Mesenchymal stem cell (in vitro differentiated cells and primary cell): ENCODE measurements at regions not wholly inside any gene's neighbourhood (a gene's known extent, or its start where the extent isn't known, plus 50 kb on each side); places are given as distances from the start of the nearest gene placed in this dataset.

ENCODE experiments used
- DNase-seq: peaks from one replicate; pipeline ENCODE4 v3.0.0-alpha.2; 2013
- H2AFZ ChIP-seq: one replicate; pipeline ENCODE4 v1.6.1; 2013; ENCODE audit warnings: low read depth, mild to moderate bottlenecking, control low read depth, inconsistent platforms, low read length, moderate library complexity
- H2AK5ac ChIP-seq: 2 replicates; pipeline ENCODE4 v1.6.1; 2013; ENCODE audit warnings: low read length, moderate library complexity, mild to moderate bottlenecking, inconsistent platforms; ENCODE audit not compliant: severe bottlenecking
- H2BK120ac ChIP-seq: one replicate; pipeline ENCODE4 v1.6.1; 2013; ENCODE audit warnings: low read depth, mild to moderate bottlenecking, inconsistent platforms, low read length, moderate library complexity
- H2BK12ac ChIP-seq, 2 experiments: one replicate each; pipeline ENCODE4 v1.6.1; 2013; ENCODE audit warnings: inconsistent platforms in 2 of 2, low read length in 2 of 2, mild to moderate bottlenecking in 2 of 2, moderate library complexity in 2 of 2, control low read depth in 1 of 2
- H2BK15ac ChIP-seq: one replicate; pipeline ENCODE4 v1.6.1; 2013; ENCODE audit warnings: mild to moderate bottlenecking, low read depth, inconsistent platforms; ENCODE audit not compliant: poor library complexity, severe bottlenecking
- H2BK5ac ChIP-seq: 2 replicates; pipeline ENCODE4 v1.6.1; 2013; ENCODE audit warnings: low read depth, mild to moderate bottlenecking, low read length, control low read depth, inconsistent platforms; ENCODE audit not compliant: poor library complexity, severe bottlenecking
- H3K14ac ChIP-seq, 2 experiments: one replicate each; pipeline ENCODE4 v1.6.1; 2013; ENCODE audit warnings: inconsistent platforms in 2 of 2, low read length in 2 of 2, control low read depth in 1 of 2, mild to moderate bottlenecking in 1 of 2, moderate library complexity in 1 of 2
- H3K18ac ChIP-seq, 2 experiments: one replicate each; pipeline ENCODE4 v1.6.1; 2013; ENCODE audit warnings: inconsistent platforms in 2 of 2, low read length in 2 of 2, control low read depth in 1 of 2, low read depth in 1 of 2, mild to moderate bottlenecking in 1 of 2
- H3K23ac ChIP-seq, 2 experiments: one replicate each; pipeline ENCODE4 v1.6.1; 2013; ENCODE audit warnings: inconsistent platforms in 2 of 2, low read length in 2 of 2, mild to moderate bottlenecking in 2 of 2, moderate library complexity in 2 of 2, control low read depth in 1 of 2
- H3K27ac ChIP-seq: 2 replicates; pipeline ENCODE4 v1.5.1; 2013; ENCODE audit warnings: mild to moderate bottlenecking, moderate library complexity, low read length, control low read depth, inconsistent platforms; ENCODE audit not compliant: poor library complexity, severe bottlenecking
- H3K27me3 ChIP-seq, 2 experiments: 2 replicates each; pipeline versions ENCODE4 v1.6.1 to v1.7.0; 2013; ENCODE audit warnings: low read length in 2 of 2, mild to moderate bottlenecking in 2 of 2, moderate library complexity in 2 of 2, control low read depth in 1 of 2, inconsistent platforms in 1 of 2; ENCODE audit not compliant: control insufficient read depth in 1 of 2, insufficient read depth in 1 of 2
- H3K36me3 ChIP-seq, 2 experiments: 2 replicates each; pipeline versions ENCODE4 v1.6.1 to v1.7.0; 2013; ENCODE audit warnings: low read length in 2 of 2, control low read depth in 1 of 2, inconsistent platforms in 1 of 2, low read depth in 1 of 2, mild to moderate bottlenecking in 1 of 2; ENCODE audit not compliant: insufficient read depth in 2 of 2, control insufficient read depth in 1 of 2
- H3K4ac ChIP-seq, 2 experiments: one replicate each; pipeline ENCODE4 v1.6.1; 2013; ENCODE audit warnings: inconsistent platforms in 2 of 2, low read length in 2 of 2, mild to moderate bottlenecking in 2 of 2, moderate library complexity in 2 of 2, control low read depth in 1 of 2, low read depth in 1 of 2
- H3K4me1 ChIP-seq: 2 replicates; pipeline ENCODE4 v1.6.1; 2013; ENCODE audit warnings: low read depth, low read length, control low read depth; ENCODE audit not compliant: control insufficient read depth, insufficient read depth
- H3K4me2 ChIP-seq: 2 replicates; pipeline ENCODE4 v1.6.1; 2013; ENCODE audit warnings: low read length, mild to moderate bottlenecking, inconsistent platforms; ENCODE audit not compliant: poor library complexity, severe bottlenecking
- H3K4me3 ChIP-seq, 2 experiments: 2 replicates each; pipeline versions ENCODE4 v1.5.1 to v1.7.0; 2013; ENCODE audit warnings: low read length in 2 of 2, mild to moderate bottlenecking in 2 of 2, control low read depth in 1 of 2, low read depth in 1 of 2; ENCODE audit not compliant: insufficient read depth in 1 of 2
- H3K79me1 ChIP-seq: replicated peaks from 2 replicates; pipeline ENCODE4 v1.6.1; 2013; ENCODE audit warnings: mild to moderate bottlenecking, control low read depth, low read length, inconsistent platforms; ENCODE audit not compliant: poor library complexity, severe bottlenecking
- H3K9ac ChIP-seq: 2 replicates; pipeline ENCODE4 v1.7.0; 2013; ENCODE audit warnings: mild to moderate bottlenecking, low read length, moderate library complexity
- H3K9me3 ChIP-seq: 2 replicates; pipeline ENCODE4 v1.7.0; 2013; ENCODE audit warnings: mild to moderate bottlenecking, low read length; ENCODE audit not compliant: control insufficient read depth
- H4K8ac ChIP-seq: one replicate; pipeline ENCODE4 v1.6.1; 2013; ENCODE audit warnings: inconsistent platforms, mild to moderate bottlenecking, low read length, moderate library complexity
- H4K91ac ChIP-seq: one replicate; pipeline ENCODE4 v1.6.1; 2013; ENCODE audit warnings: mild to moderate bottlenecking, low read length, inconsistent platforms
- WGBS: methylation state at CpG from one replicate; pipeline ENCODE4 v1.1.7; 2013; ENCODE audit warnings: mixed read lengths; 5-methylcytosine and 5-hydroxymethylcytosine counted together

- H3K18ac ChIP-seq = no peak overlapping the region
- no peaks in the 10 kb centered on the region for H3K4me1 ChIP-seq
- no peak overlapping the region for H3K4me2 ChIP-seq
- no peaks in the 10 kb centered on the region for H3K9me3 ChIP-seq
- no peak overlapping the region for H3K27ac ChIP-seq
- H2BK15ac ChIP-seq = no peak overlapping the region
- H2BK5ac ChIP-seq = no peak overlapping the region
- H3K14ac ChIP-seq = no peak overlapping the region
- H3K23ac ChIP-seq = no peak overlapping the region
- H2BK120ac ChIP-seq = no peak overlapping the region
- no peak overlapping the region for H4K8ac ChIP-seq
- no peaks in the 10 kb centered on the region for H3K79me1 ChIP-seq
- no peak for DNase-seq
- no peak overlapping the region for H3K9ac ChIP-seq
- H3K27me3 ChIP-seq = no peaks in the 10 kb centered on the region
- H3K4ac ChIP-seq = no peak overlapping the region
- no peak overlapping the region for H2BK12ac ChIP-seq
- H2AFZ ChIP-seq = no peak overlapping the region
- no peak overlapping the region for H2AK5ac ChIP-seq
- whole genome bisulfite sequencing = no CpG with 5 or more reads among the region's 2 CpGs
- no peak overlapping the region for H3K4me3 ChIP-seq
- no peaks in the 10 kb centered on the region for H3K36me3 ChIP-seq
- H4K91ac ChIP-seq = no peak overlapping the region
These were observed 378.3 kb downstream of the GBA3 start for GRCh38 chr4:23070848-23071570.

GRCh38 chr4:23068756-23069155 lies 376.0 kb downstream of the GBA3 start:
- Histone ChIP-seq H3K4me3 (no peak overlapping the region), H2BK120ac (no peak overlapping the region), H2BK15ac (no peak overlapping the region), H3K27me3 (no peaks in the 10 kb centered on the region), H2AK5ac (no peak overlapping the region), H2BK5ac (no peak overlapping the region), H3K27ac (no peak overlapping the region), H3K9ac (no peak overlapping the region), H4K91ac (no peak overlapping the region), H3K23ac (no peak overlapping the region), H3K79me1 (no peaks in the 10 kb centered on the region), H4K8ac (no peak overlapping the region), H3K4ac (no peak overlapping the region), H3K9me3 (no peaks in the 10 kb centered on the region), H3K4me1 (no peaks in the 10 kb centered on the region), H2AFZ (no peak overlapping the region), H3K18ac (no peak overlapping the region), H2BK12ac (no peak overlapping the region), H3K36me3 (no peaks in the 10 kb centered on the region), H3K14ac (no peak overlapping the region), H3K4me2 (no peak overlapping the region)
- no peak for DNase-seq
- WGBS = 67% methylated on average over 2 of the region's 3 CpGs

GRCh38 chr4:23068287-23068686 lies 375.6 kb downstream of the GBA3 start:
- no peak overlapping the region for H3K9ac ChIP-seq
- no peak overlapping the region for H2BK120ac ChIP-seq
- 97% methylated on average over 3 of the region's 5 CpGs for WGBS
- no peak overlapping the region for H2BK12ac ChIP-seq
- no peaks in the 10 kb centered on the region for H3K4me1 ChIP-seq
- H2BK5ac ChIP-seq = no peak overlapping the region
- no peak for DNase-seq
- no peak overlapping the region for H3K4ac ChIP-seq
- no peak overlapping the region for H3K4me2 ChIP-seq
- no peaks in the 10 kb centered on the region for H3K9me3 ChIP-seq
- no peaks in the 10 kb centered on the region for H3K27me3 ChIP-seq
- no peak overlapping the region for H3K27ac ChIP-seq
- no peak overlapping the region for H3K18ac ChIP-seq
- H3K36me3 ChIP-seq = no peaks in the 10 kb centered on the region
- no peak overlapping the region for H4K8ac ChIP-seq
- no peak overlapping the region for H3K14ac ChIP-seq
- H3K4me3 ChIP-seq = no peak overlapping the region
- H3K79me1 ChIP-seq = no peaks in the 10 kb centered on the region
- H2BK15ac ChIP-seq = no peak overlapping the region
- H4K91ac ChIP-seq = no peak overlapping the region
- H3K23ac ChIP-seq = no peak overlapping the region
- H2AK5ac ChIP-seq = no peak overlapping the region
- no peak overlapping the region for H2AFZ ChIP-seq

GRCh38 chr4:23062188-23062587 lies 369.5 kb downstream of the GBA3 start:
- Histone ChIP-seq H2BK15ac (no peak overlapping the region), H3K4me2 (no peak overlapping the region), H2BK120ac (no peak overlapping the region), H3K27me3 (no peaks in the 10 kb centered on the region), H4K91ac (no peak overlapping the region), H3K36me3 (no peaks in the 10 kb centered on the region), H3K18ac (no peak overlapping the region), H3K23ac (no peak overlapping the region), H3K79me1 (no peaks in the 10 kb centered on the region), H3K9ac (no peak overlapping the region), H3K14ac (no peak overlapping the region), H2BK12ac (no peak overlapping the region), H3K4ac (no peak overlapping the region), H2AK5ac (no peak overlapping the region), H2AFZ (no peak overlapping the region), H4K8ac (no peak overlapping the region), H3K27ac (no peak overlapping the region), H3K4me1 (no peaks in the 10 kb centered on the region), H3K4me3 (no peak overlapping the region), H2BK5ac (no peak overlapping the region), H3K9me3 (no peaks in the 10 kb centered on the region)
- 94% methylated on average over 1 of the region's 2 CpGs for WGBS
- DNase-seq = no peak
